Left lung (tissue), 4 donors: ENCODE measurements at regions not wholly inside any gene's neighbourhood (a gene's known extent, or its start where the extent isn't known, plus 50 kb on each side); places are given as distances from the start of the nearest gene placed in this dataset.

Experiments used
- ATAC-seq: fragments of 200-7000 bp; cut with Tn5 transposase; one replicate; pipeline ENCODE4 v1.9.1; 2020; ENCODE audit warnings: moderate library complexity
- DNase-seq, 4 donors: peaks; one replicate each; pipeline ENCODE4 v3.0.0-alpha.2; 2013 to 2020
- H3K27ac ChIP-seq, 2 donors: fragments of 200-600 bp; sonication (generic) in 1 of 2; one replicate each; pipeline versions ENCODE4 v1.5.0 to v1.8.0; 2020 to 2021
- H3K27me3 ChIP-seq, 2 donors: fragments of 200-600 bp; sonication (generic) in 1 of 2; one replicate each; pipeline versions ENCODE4 v1.5.0 to v1.8.0; 2020 to 2021
- H3K36me3 ChIP-seq, 2 donors: fragments of 200-600 bp; sonication (generic) in 1 of 2; one replicate each; pipeline versions ENCODE4 v1.5.0 to v1.8.0; 2020 to 2021
- H3K4me1 ChIP-seq, 2 donors: fragments of 200-600 bp; one replicate each; pipeline ENCODE4 v1.8.0; 2021
- H3K4me3 ChIP-seq, 2 donors: fragments of 200-600 bp; sonication (generic) in 1 of 2; one replicate each; pipeline versions ENCODE4 v1.5.0 to v1.8.0; 2020 to 2021; ENCODE audit warnings: mild to moderate bottlenecking in 1 of 2
- H3K9me3 ChIP-seq, 2 donors: fragments of 200-600 bp; sonication (generic) in 1 of 2; one replicate each; pipeline versions ENCODE4 v1.5.0 to v1.8.0; 2020 to 2021
- intact Hi-C, 2 donors: fragments of 100-400 bp; cut with DNase I; formaldehyde crosslinking; loops; one replicate each; pipeline versions ENCODE4 v1.11.2 to v1.14.2; 2022
- TF ChIP-seq, protein P1 (sequence below), 2 donors: fragments of 200-600 bp; sonication (generic) in 1 of 2; IDR thresholded peaks; one replicate each; pipeline versions ENCODE4 v1.5.0 to v1.8.0; 2021; ENCODE audit warnings: antibody characterized with exemption in 2 of 2
- donor health status: DM: no; HTN: yes; CAD: no.
- donor health status: DM: no; HTN: no; CAD: no.

- Histone ChIP-seq H3K4me1 (no peaks in the 10 kb centered on the region), H3K27ac (no peak overlapping the region), H3K4me3 (no peak overlapping the region), H3K36me3 (no peaks in the 10 kb centered on the region), H3K9me3 (no peaks in the 10 kb centered on the region), H3K27me3 (no peaks in the 10 kb centered on the region)
- DNase-seq, result no peak
- intact Hi-C loops, result no loop called here
- TF ChIP-seq, protein P1, sequence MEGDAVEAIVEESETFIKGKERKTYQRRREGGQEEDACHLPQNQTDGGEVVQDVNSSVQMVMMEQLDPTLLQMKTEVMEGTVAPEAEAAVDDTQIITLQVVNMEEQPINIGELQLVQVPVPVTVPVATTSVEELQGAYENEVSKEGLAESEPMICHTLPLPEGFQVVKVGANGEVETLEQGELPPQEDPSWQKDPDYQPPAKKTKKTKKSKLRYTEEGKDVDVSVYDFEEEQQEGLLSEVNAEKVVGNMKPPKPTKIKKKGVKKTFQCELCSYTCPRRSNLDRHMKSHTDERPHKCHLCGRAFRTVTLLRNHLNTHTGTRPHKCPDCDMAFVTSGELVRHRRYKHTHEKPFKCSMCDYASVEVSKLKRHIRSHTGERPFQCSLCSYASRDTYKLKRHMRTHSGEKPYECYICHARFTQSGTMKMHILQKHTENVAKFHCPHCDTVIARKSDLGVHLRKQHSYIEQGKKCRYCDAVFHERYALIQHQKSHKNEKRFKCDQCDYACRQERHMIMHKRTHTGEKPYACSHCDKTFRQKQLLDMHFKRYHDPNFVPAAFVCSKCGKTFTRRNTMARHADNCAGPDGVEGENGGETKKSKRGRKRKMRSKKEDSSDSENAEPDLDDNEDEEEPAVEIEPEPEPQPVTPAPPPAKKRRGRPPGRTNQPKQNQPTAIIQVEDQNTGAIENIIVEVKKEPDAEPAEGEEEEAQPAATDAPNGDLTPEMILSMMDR (IDR thresholded peaks at IDR 0.05), result no peak
- ATAC-seq, result no peak
Observed at GRCh38 chr16:55248058-55248457, 75.9 kb upstream of the IRX6 start.

DNA sequence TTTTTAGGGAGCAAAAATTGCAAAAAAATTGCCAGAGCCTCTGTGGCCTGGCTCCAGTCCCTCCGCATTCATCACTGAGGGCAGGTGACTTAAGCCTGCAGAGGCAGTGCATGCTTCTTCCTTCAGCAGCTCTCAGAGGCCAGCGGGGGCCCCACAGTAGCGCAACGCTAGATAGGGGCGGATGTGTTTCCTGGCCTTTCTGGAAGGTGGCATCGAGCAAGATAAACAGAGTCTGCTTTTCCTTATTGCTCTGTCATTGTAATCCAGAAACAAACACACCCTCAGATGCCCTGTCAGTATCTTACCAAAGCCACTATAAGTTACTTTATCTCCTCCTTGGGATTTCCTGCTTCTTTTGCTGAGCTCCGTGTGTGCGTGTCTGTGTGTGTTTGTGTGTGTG is 75.5 kb upstream of the IRX6 start:
- Histone ChIP-seq H3K4me1 (no peaks in the 10 kb centered on the region), H3K27me3 (no peaks in the 10 kb centered on the region), H3K27ac (no peak overlapping the region), H3K36me3 (no peaks in the 10 kb centered on the region), H3K4me3 (no peak overlapping the region), H3K9me3 (no peaks in the 10 kb centered on the region)
- intact Hi-C loops, result no loop called here
- DNase-seq (no peak), ATAC-seq (no peak)
- TF ChIP-seq, protein P1 (IDR thresholded peaks at IDR 0.05), result no peak

GRCh38 chr16:55249361-55249760 is 74.6 kb upstream of the IRX6 start:
- Histone ChIP-seq H3K4me1 (no peaks in the 10 kb centered on the region), H3K27ac (no peak overlapping the region), H3K4me3 (no peak overlapping the region), H3K9me3 (no peaks in the 10 kb centered on the region), H3K36me3 (no peaks in the 10 kb centered on the region), H3K27me3 (no peaks in the 10 kb centered on the region)
- ATAC-seq (no peak), DNase-seq (no peak)
- TF ChIP-seq, protein P1 (IDR thresholded peaks at IDR 0.05), result no peak
- intact Hi-C loops, result no loop called here

DNA sequence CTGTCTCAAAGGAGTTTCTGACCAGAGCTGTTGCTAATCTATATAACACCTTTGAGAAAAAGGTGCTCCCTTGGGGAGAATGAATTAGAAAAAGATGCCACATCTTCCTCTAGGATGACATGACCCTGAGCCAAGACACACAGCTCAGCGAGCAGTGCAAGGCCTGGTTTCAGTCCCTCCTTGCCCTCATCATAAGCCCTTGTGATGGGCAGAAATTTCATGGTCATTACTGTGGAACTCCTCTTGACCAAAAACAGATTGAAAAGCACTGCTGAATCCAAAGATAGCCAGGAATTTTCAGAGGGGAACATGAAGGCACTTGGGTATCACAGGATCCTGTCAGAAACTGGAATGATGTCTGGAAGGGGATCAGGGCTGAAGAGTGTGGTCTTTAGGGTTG is 74.1 kb upstream of the IRX6 start:
- Histone ChIP-seq H3K4me3 (no peak overlapping the region), H3K4me1 (no peaks in the 10 kb centered on the region), H3K27ac (no peak overlapping the region), H3K9me3 (no peaks in the 10 kb centered on the region), H3K36me3 (no peaks in the 10 kb centered on the region), H3K27me3 (no peaks in the 10 kb centered on the region)
- TF ChIP-seq, protein P1 (IDR thresholded peaks at IDR 0.05), result no peak
- ATAC-seq (no peak), DNase-seq (no peak)
- intact Hi-C loops, result no loop called here

- H3K27me3 ChIP-seq, result no peaks in the 10 kb centered on the region
- no peaks in the 10 kb centered on the region for H3K9me3 ChIP-seq
- H3K36me3 ChIP-seq, result no peaks in the 10 kb centered on the region
- H3K4me1 ChIP-seq, result no peaks in the 10 kb centered on the region
- TF ChIP-seq, protein P1 (IDR thresholded peaks at IDR 0.05), result no peak
- DNase-seq (peak in 1 of 4 donors; percentile 18), ATAC-seq (no peak)
- H3K4me3 ChIP-seq, result no peak overlapping the region
- H3K27ac ChIP-seq, result no peak overlapping the region
- intact Hi-C loops, result no loop called here
Observed at GRCh38 chr16:55250701-55251100, 73.3 kb upstream of the IRX6 start.
